ENCODE measurements at regions not wholly inside any gene's neighbourhood (a gene's known extent, or its start where the extent isn't known, plus 50 kb on each side); places are given as distances from the start of the nearest gene placed in this dataset.

- H3K4me3 ChIP-seq (ENCODE audit: low read depth, low read length): no peak overlapping the region
- DNase-seq (ENCODE audit: low read depth): no peak
- no peak for TF ChIP-seq MAX (IDR thresholded peaks at IDR 0.05; ENCODE audit: low read depth, low read length)
These were observed 567.7 kb upstream of the TBL1XR1 start for GRCh38 chr3:177764933-177765332.

- DNase-seq (ENCODE audit: low read depth): no peak
- TF ChIP-seq MAX (IDR thresholded peaks at IDR 0.05; ENCODE audit: low read depth, low read length) (no peak), POLR2A (IDR thresholded peaks at IDR 0.05; ENCODE audit: extremely low read depth, insufficient read length) (no peak), MYC (IDR thresholded peaks at IDR 0.05; ENCODE audit: low read depth, low read length) (no peak)
- TF ChIP-seq, protein P1, sequence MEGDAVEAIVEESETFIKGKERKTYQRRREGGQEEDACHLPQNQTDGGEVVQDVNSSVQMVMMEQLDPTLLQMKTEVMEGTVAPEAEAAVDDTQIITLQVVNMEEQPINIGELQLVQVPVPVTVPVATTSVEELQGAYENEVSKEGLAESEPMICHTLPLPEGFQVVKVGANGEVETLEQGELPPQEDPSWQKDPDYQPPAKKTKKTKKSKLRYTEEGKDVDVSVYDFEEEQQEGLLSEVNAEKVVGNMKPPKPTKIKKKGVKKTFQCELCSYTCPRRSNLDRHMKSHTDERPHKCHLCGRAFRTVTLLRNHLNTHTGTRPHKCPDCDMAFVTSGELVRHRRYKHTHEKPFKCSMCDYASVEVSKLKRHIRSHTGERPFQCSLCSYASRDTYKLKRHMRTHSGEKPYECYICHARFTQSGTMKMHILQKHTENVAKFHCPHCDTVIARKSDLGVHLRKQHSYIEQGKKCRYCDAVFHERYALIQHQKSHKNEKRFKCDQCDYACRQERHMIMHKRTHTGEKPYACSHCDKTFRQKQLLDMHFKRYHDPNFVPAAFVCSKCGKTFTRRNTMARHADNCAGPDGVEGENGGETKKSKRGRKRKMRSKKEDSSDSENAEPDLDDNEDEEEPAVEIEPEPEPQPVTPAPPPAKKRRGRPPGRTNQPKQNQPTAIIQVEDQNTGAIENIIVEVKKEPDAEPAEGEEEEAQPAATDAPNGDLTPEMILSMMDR (IDR thresholded peaks at IDR 0.05; ENCODE audit: low read depth, low read length): no peak
- H3K4me3 ChIP-seq (ENCODE audit: low read depth, low read length): no peak overlapping the region
These were observed 573.3 kb upstream of the TBL1XR1 start for GRCh38 chr3:177770383-177771230.

- DNase-seq (ENCODE audit: low read depth): no peak
- no peak overlapping the region for H3K4me3 ChIP-seq (ENCODE audit: low read depth, low read length)
- TF ChIP-seq POLR2A (IDR thresholded peaks at IDR 0.05; ENCODE audit: extremely low read depth, insufficient read length): no peak
- TF ChIP-seq MYC (IDR thresholded peaks at IDR 0.05; ENCODE audit: low read depth, low read length): no peak
- TF ChIP-seq MAX (IDR thresholded peaks at IDR 0.05; ENCODE audit: low read depth, low read length): no peak
- TF ChIP-seq, protein P1 (IDR thresholded peaks at IDR 0.05; ENCODE audit: low read depth, low read length): no peak
These were observed 574.5 kb upstream of the TBL1XR1 start for GRCh38 chr3:177771780-177772179.

DNA sequence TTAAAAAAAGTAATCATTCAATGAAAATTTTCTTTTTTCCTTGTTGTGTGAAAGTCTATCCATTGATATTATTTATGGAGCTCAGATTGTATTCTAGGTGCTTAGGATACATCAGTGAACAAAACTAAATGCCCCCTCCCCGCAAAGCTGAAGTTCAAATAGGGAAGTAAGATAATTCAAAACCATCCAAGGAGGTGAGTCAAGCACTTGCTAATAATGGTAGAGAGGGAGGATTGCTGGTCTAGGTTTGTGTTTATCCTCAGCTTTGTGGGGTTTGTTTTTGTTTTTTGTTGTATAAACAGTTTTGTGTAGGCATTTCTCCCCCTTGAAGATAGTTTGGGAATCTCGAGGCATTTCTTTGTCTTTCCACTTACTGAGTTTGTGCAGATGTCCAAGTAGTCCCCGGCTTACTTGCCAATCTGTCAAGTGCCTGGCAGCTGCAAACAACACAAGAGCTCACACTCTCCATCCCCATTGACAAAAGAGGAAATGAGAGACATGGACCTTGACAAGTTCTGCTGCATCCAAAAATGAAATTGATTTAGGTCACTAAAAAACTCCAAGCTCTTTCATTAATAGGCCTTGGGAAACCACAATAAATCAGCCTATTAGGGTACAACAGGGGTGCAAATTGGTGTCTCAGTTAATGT is 575.8 kb upstream of the TBL1XR1 start:
- H3K4me3 ChIP-seq (ENCODE audit: low read depth, low read length): no peak overlapping the region
- DNase-seq (ENCODE audit: low read depth): peak; percentile 7
- TF ChIP-seq, protein P1 (IDR thresholded peaks at IDR 0.05; ENCODE audit: low read depth, low read length): no peak
- TF ChIP-seq POLR2A (IDR thresholded peaks at IDR 0.05; ENCODE audit: extremely low read depth, insufficient read length) (no peak), MAX (IDR thresholded peaks at IDR 0.05; ENCODE audit: low read depth, low read length) (no peak), MYC (IDR thresholded peaks at IDR 0.05; ENCODE audit: low read depth, low read length) (no peak)

DNA sequence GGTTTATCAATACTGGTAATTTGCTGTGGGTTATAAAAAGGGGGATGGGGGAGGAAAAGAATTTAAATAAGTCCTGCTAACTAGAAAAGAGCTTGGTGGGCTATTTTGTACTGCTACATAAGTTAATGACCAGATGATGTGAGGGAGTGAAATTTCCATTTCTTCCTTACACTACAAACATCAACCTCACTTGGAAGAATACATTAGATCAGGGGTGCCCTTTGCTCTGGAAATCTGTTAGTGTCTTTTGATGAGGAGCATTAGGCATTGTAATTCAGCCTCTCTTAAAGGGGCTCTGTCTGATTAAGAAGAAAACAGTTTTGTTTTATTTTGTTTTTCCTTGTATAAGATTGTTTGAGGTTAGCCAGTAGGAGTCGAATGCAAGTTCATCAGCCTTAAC is 576.4 kb upstream of the TBL1XR1 start:
- TF ChIP-seq MYC (IDR thresholded peaks at IDR 0.05; ENCODE audit: low read depth, low read length): no peak

DNA sequence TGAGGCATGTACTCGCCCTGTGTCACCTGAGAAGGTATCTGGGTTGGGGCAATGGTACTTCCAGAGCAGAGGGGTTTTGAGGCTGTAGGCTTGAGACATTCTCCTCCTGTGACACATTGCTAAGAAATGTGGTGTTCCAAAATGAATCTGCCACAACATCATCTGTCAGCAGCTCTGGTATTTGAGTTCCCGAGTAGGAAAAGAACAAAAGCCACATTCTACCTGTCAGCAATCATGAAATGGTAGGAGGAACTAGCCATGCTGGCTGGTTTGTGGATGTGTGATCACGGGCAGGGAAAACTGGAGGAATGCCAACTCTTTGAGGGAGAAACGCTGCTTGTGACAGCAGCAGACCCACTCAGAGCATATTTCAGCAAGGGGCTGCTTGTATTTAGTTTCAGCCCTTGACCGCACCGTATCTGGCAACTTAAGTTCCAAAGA is 579.4 kb upstream of the TBL1XR1 start:
- no peak overlapping the region for H3K4me3 ChIP-seq (ENCODE audit: low read depth, low read length)
- TF ChIP-seq, protein P1 (IDR thresholded peaks at IDR 0.05; ENCODE audit: low read depth, low read length): no peak
- no peak for TF ChIP-seq POLR2A (IDR thresholded peaks at IDR 0.05; ENCODE audit: extremely low read depth, insufficient read length)
- no peak for TF ChIP-seq MAX (IDR thresholded peaks at IDR 0.05; ENCODE audit: low read depth, low read length)
- no peak for TF ChIP-seq MYC (IDR thresholded peaks at IDR 0.05; ENCODE audit: low read depth, low read length)
- no peak for DNase-seq (ENCODE audit: low read depth)

More for the DNA sequence above, 576.4 kb upstream of the TBL1XR1 start:
- DNase-seq (ENCODE audit: low read depth): no peak
- no peak overlapping the region for H3K4me3 ChIP-seq (ENCODE audit: low read depth, low read length)
